ENCODE measurements at regions not wholly inside any gene's neighbourhood (a gene's known extent, or its start where the extent isn't known, plus 50 kb on each side); places are given as distances from the start of the nearest gene placed in this dataset.
A peak's percentile ranks its signal among the peaks of the same experiment; 100 is the strongest.
"Not testable (repeated sequence)": the region's sequence is repeated elsewhere in the genome, so short reads cannot be mapped to it uniquely, and the experiment has no call there.

DNA sequence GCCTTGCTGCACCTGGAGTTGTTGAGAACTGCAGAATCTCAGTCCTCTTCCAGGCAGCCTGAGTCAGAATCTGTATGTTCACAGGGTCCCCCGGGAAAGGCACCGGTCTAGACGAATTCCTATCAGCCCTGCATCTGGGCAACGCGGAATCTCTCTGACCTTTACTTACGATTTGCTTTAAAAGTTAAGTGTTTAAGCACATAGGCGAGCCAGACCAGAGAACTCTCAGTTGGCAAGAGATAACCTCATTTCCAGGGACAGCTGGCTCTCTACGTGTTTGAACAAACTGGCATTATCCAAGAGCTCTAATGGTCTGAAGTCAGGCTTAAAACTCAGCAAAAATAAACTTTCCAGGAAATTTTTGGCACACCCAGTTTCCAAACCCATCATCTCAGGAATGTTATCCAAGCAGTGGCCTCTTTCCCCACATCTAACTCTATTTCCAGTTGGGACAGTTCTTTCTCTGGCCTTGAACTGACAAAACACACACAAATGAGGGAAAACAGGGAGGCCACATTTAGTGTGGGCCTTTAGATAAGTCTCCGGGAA, 53.4 kb downstream of the HES1 start:
- DNase-seq, result no peak

DNA sequence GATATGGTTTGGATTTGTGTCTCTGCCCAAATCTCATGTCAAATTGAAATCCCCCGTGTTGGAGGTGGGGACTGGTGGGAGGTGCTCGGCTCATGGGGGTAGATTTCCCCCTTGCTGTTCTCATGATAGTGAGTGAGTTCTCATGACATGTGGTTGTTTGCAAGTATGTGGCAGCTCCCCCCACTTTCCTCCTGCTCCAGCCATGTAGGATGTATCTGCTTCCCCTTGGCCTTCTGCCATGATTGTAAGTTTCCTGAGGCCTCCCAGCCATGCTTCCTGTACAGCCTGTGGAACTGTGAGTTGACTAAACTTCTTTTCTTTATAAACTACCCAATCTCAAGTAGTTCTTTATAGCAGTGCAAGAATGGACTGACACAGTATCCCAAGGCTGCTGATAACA, 55.9 kb downstream of the HES1 start:
- DNase-seq, result not testable (repeated sequence)

DNA sequence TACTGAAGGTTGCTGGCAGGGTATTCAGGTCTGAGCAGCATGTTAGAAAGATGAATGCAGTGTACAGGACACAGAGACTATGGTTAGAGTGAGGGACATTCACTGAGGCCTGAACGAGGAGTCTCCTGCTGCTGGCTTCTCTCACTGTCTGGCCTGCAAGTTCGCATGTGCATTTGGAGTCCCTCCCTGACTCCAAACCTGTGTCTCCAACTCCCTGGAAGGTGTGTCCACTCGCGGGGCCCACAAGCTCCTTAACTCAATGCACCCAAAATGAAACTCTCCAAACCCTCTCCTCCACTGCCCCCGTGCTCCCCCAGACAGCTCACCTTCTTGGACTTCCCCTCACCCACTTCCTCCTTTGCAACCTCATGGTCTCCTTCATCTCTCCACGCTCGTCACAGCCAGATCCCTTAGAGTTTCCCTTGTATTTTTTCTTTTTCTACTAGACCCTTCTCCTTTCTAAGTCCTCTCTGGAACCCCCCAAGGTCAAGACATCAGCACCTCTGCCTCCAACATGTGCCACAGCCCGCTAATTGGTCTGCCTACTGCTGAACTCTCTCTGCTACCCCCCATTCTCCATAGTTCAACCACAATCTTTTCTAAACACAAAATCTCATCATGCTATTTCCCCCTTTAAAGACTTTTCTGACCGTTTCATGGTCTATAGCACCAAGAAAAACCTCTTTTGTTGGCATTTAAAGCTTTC, 58.3 kb downstream of the HES1 start:
- no peak for DNase-seq

DNA sequence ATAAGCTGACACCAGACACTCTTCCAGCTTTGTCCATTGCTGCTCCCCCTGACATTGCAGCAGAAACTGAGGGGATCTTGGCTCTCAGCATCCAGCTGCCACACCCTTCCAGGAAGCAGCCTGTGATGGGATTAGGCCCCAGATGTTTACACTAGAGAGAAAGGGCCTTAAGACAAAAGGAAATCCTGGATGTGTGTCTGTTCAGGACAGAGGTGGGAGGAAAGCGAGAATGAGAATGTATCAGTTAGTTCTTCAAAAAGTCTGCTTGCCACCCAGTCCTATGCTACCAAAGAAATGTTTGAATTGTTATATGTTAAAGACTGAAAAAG, 58.8 kb downstream of the HES1 start:
- DNase-seq, result peak; percentile 63

DNA sequence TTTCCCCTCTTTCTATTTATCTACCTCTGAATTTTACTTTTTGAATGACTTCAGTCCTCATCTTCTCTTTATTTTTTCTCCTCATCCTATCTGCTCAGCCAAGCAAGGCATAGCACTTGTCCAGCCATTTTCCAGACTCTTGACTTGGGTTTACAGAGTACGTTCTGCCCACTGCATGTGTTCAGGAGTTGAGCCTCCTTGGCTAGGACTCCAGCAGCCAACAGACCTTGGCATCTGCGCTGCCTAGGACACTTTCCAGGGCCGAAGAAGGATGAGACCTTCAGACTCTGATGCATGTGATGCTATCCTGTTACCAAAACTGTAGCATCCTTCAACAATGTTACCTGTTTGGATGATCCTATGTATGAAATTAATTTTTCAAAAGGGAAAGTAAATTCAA, 59.7 kb downstream of the HES1 start:
- no peak for DNase-seq

DNA sequence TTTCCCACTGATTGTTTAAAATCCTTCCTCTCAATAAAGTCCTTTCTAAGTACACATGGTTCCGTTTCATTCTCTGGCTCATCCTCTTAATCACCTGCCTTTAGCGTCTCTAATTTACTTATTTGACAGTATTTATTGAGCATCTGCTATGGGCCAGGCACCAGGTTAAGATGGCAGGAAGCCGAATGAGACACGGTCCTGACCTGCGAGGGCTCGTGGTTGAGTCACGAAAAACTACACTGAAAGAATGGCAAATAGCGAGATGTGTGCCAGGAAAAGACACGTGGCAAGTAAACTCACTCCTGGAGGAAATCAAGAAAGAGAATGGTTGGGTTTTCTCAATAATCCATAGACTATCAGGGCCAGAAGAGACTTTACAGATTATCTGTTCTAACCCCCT, 60.9 kb downstream of the HES1 start:
- DNase-seq, result peak; percentile 27

DNA sequence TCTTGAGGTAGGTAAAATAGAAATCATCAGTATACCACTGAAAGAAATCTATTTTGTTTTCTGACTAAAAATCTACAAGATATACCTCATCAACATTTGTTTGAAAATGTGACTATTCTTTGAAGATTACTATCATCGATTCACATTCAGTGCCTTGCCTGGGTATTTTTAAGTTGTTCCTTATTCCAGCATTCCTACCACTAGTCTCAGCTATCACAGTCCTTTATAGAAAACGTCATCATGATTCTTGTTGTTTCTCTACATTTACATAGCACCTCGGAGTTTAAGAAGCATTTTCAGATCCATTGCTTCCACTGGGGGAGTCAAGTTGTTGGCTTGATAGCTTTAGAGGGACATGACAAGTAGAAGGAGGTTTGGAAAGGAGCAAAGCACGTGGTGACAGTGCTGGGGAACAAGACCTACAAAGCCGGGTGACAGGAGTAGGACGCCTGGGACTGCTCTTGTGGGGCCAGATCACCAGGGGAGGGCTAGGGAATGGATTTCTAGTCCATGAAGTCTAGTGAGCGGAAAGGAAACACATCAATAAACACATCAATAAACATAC, 61.5 kb downstream of the HES1 start:
- DNase-seq, result no peak

DNA sequence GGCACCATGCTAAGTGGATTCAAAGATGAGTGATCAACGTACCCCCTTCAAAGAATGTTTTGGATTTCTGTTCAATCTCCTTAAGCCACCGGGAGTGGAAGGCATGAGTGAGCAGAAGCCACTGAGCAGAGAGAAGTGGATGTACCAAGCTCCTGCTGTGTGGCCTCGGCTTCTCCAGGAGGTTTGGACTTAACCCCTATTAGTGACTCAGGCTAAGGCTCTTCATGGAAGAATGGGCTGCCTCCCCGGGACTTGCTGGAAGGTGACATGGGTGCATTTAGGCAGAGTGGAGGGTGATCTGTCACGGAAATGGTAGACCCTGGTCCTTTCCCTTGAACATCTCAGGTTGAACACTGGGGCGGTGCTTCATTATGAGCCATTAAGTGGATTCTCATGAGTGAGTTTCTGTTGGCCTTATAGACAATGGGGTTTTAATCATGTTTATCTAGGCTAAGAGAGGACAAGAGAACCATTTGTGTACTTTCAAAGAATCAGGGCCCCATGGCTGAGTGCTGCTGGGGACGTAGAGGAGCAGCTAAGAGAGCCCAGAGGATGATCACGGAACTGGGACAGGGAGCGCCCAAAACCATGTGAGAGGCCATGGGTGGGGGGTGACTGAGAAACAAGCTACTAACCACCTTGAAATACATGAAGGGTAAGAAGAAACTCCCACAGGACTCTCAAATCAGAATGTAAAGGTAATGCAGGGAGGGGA, 62.2 kb downstream of the HES1 start:
- no peak for DNase-seq

DNA sequence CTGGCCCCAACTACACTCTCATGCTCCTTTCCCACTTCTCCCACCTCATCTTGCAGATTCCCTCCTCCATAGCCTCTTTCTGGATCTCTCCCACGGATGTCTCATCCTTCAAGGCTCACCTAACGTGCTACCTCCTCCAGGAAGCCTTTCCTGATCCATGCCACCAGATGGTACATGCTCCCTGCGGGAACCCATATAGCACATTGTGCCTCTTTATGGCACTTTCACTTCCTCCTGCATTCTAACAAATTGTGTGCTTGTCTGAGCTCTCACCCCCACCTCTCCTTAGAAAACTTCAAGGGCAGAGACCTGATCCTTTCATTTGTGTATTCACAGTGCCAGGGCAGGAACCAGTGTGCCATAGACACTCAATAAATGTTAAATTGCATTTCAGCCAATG, 63.0 kb downstream of the HES1 start:
- no peak for DNase-seq

DNA sequence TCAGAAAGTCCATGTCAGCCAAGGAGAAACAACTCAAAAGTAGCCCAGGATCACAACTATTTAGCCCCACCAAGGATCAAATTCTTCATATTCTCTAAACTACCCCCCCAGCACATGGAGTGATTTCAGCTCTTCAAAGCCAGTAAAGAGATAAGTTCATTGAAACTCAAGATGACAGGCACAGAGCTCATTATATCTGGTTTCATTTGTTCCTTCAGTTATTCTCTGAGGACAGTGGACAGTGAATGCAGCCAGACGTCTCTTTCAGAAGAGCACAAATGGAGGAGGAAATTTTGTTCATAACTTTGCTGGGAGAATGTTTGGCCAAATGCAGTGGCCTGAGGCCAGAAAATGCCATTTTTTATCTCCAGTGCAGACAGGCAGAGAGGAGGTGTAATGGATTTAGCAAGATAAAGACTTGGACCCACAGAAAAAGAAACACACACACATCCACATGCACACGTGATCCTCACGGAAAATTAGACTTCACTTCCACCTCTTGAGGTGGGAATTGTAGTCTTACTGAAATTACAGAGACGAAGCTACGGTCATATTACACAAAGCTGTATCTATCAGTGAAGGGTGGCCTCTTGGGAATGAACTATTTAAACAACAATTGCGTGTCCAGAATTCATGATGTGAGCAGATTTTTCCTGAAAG, 64.6 kb downstream of the HES1 start:
- DNase-seq, result no peak

DNA sequence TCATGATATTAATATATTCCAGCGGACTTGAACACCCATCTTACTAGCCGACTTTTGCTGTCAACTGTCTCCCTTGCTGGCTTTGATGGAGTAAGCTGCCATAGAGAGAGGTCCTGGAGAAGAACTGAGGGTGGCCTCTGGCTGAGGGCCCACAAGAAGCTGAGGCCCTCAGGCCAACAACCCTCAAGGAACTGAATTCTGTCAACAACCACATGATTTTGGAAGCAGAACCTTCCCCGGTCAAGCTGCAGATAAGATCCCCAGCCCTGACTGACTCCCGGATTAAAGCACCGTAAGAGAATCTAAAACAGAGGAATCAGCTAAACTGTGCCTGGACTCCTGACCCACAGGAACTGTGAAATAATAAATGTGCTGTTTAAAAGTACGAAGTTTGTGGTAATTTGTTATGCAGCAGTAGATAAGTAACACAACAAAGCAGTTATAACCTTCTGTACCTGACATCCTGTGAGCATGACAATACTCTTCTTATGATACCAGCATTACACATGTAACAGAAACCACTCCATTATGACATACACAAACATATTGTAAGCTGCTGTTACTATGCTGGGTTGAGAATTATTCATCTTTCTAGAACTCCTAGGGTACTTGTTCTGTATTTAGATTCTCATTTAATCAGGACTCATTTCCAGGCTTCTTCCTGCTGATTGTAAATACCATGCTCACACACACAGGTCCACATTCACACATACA, 66.2 kb downstream of the HES1 start:
- no peak for DNase-seq

DNA sequence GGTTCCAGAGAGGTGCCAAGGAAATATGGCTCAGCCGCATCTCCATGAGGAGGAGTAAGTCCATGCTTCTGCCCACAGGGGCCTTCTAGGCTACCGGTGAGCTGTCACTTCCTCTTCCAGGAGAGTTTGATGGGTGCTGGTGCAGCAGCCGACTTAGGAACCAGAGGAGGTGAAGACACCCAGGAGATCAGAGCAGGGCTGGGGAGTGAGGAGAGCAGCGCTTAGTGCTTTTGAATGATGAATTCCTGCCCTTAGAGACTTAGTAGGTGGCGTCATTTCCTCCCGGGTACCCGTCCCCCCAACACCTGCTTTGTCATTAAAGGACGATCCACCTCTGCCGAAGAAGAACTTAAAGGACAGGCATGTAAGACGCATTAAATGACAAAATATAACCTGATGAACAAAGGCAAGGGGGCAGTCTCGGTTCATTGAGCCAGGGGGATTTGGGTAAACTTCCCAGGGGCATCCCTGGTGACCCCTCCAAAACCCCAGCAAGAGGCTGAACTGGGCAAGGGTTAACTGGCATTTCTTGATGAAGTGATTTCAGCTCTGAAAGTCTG, 67.6 kb downstream of the HES1 start:
- no peak for DNase-seq

DNA sequence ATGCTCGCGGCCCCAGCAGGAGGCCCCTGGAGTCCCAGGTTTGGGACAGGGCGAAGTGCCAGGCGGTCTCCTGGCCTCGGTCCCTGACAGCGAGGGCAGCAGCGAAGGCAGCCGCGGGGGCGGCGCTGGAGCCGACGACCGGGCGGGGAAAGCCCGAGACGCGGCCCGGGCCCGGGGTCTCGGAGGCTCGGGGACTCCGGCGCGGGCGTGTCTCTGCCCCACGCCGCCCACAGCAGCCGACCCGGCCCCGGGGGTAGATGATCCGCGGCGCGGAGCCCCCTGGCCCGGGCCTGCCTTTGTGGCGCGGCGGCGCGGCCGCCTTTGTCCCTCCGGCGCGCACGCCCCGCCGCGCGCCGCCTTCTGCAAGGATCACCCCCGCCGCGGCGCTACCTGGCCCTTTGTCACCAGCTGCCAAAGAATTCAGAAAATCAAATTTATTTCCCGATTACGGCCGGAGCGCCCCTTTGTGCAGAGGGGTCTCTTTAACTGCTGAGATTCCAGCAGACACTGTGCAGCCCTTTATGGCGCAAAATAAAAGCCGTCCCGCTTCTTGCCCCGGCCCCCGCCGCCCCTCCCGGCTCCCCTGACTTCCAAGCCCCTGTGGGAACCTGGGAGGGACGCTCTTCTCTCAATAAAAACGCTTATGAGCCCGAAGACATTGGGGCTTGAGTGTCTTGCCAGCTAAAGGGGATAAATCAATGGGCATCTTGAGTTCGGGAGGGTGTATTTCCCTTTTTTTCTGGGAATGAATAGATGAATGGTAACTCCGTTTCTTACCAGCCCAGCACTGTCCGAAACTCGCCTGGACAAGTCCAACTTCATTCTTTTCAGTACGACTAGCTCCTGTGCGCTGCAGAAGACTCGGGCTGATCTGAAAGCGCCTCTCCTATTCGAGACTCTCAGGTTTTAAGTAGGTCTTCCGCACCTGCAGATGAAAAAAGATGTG, 68.4 kb downstream of the HES1 start:
- no peak for DNase-seq

DNA sequence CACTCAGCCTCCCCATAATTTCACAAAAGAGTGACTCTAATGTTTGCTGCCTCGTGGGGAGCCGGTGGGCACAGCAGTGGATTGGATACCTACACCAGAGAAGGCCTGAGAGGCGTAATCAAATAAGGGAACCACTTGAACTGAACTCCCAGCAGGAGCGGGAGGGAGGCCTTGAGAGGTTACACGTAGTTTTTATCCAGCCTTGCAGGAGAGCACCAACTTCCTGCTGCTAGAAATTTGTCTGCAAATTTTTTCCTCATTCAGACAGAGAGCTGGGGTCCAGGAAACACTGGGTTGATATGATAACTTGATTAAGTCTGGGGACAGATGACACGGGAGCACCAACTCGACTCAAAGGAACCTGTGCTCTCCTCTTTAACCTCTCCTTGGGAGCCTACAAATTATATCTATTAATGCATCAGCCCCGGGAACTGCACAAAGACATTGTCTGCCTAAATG, 69.8 kb downstream of the HES1 start:
- peak; percentile 58 for DNase-seq

DNA sequence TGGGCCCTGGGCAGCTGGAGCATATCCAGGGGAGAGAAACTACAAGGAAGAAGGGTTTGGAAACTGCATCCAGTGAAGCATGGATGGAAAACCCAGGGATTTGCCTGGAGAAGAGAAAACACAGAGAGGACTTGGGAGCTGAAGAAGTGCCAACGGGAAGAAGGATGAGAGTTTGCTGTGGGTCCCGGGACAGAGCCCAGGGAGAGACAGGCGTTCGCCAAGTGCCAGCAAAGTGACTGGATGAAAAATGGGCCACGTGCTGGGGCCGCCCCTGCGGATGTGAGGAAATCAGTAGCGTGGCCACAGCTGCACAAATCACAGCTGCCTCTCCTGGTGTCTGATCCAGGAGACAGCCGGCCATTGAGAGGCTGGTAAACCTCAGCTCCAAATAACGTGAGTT, 70.4 kb downstream of the HES1 start:
- no peak for DNase-seq

DNA sequence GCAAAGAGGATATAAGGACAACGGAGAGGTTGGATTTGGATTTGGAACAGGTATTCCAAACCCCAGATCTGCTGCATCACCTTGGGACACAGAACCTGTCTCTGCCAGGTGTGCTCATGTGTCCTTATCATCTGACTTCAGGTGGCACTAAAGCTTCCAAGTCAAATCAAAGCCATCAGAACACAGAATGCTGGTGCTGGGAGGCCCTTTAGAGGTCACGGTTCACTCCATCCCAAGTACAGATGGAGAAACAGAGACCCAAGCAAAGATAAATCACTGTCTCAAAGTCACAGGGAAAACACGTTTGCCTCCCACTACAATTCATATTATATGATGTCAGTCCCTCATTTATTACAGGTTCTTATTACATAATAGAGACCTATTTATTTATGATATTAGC, 72.8 kb downstream of the HES1 start:
- DNase-seq, result no peak

DNA sequence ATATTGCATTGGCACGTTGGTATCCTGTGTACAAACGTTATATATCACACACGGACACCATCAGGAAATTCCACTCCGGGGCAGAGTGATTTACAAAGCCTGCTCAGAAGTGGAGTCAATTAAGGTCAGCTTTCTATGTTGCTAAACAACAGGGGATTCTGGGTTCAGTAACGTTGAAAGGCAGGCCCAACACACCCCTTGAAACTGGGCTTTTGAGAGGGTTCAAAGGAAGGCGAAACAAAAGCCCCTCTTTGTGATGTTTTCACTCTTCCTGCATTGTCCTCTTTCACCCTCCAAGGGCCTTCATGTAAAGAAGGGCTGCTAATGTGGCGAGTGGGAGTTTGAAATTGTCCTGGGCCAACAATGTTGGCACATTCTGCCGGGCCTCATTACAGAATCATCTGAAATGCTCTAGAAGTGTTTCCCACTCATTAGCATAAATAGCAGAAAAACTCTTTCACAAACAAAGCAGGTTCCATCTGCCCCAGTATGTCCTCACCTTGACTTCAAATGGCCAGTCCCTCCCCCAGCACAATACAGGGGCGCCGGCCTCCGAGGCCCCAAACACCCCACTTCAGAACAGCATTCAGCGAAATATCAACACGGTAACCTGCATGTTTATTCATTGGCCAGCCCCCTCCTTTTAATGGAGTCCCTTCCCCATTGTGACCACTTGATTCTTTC, 76.4 kb downstream of the HES1 start:
- DNase-seq, result no peak

DNA sequence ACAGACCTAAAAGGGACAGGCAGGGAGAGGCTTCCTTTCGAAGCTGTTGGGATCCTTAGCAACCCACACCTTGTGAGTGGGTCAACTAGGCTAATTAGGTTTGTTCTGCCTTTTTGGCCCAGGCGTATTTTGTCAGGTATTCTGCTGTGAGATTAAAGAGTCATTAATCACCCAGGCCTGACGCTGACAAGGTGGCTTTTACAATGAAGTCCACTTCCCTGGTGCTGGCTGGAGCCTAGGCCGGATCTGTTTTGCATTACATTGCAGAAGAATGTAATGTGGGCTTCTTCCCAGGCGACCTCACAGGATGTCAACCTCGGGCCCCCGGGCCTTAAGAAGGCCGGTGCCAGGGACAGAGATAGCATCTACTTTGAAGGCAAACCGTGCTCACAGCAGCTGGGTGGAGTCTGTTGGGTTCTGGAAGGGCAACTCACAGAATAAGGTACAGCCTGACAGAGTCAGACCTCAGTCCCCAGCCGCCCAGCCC, 76.9 kb downstream of the HES1 start:
- DNase-seq, result no peak

DNA sequence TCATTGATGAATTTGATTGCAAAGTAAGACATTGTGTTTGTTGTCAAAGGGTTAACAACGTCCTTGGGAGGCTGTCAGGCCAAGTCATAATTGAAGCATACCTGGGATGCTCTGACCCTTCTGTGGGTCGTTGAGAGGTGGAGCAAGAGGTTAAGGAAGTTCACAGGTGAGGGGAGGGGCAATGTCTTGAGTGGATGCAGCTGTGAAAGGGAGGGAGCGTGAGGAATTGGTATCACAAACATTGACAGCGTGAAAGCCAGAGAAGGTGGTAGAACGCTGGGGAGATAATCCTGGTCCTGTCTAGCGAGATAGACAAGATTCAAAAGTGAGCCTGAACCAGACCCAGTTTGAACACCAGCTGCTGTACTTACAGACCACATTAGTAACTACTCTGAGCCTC, 79.4 kb downstream of the HES1 start:
- DNase-seq, result no peak

DNA sequence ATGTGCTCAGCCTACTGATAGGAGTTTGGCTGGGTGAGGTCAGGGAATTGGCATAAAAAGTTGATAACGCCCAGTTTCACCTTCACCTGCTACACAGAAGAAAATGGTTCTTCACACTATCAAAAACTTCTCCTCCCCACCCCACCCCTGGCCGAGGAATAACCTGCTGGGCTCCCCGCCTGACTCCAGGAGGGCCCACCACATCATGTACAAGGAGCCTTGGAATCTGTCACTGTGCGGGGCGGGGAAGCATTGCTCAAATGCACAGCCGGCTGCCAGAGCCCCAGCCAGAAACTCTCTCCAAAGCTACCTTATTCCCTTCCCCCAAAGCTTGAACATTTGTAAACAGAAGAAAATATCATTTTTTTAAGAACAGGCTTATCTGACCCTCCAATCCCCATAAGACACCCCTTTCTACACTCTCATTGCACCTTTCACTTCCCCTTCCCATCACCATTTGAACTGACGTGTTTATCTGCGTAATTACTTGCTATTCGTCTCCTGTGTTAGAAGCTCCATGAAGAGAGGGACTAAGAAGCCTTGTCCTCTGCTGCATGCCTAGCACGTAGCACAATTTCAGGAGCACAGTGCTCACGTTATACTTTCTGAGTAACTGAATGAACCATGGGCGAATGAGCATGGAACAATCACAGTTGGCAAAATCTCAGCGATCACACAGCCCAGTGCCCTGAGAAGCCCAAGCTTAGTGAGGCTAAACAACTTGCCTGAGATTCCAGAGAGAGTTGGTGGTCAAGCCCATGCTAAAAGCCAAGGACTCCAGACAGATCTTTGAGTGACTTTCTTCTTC, 82.9 kb downstream of the HES1 start:
- DNase-seq, result no peak
